ENCODE measurements at regions not wholly inside any gene's neighbourhood (a gene's known extent, or its start where the extent isn't known, plus 50 kb on each side); places are given as distances from the start of the nearest gene placed in this dataset.

DNA sequence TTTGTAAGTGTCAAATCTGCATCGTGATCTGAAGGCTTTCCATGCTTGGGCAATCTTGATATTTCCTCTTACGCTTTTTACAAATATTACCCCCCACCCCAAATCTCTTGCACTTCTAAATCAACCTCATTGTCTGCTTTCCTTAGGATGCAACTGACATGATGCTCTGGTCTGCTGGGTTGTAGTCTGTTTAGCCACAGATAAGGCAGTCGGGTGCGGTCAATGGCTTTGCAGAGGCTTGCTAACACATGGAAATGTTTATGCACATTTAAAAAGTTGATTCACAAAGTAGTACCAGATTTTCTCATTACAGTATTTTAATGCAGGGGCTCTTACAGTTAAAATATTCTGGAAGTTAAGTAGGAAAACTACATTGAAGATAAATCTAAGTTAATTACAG is 172.5 kb downstream of the BAMBI start:
- Histone ChIP-seq H3K9ac (ENCODE audit: low read depth in 1 of 2, low read length in 2 of 2) (no peak overlapping the region), H3K27ac (ENCODE audit: low read depth in 1 of 2, low read length in 2 of 2) (no peak overlapping the region), H3K4me1 (ENCODE audit: control insufficient read depth in 4 of 4, insufficient read depth in 4 of 4, low read length in 3 of 4) (no peaks in the 10 kb centered on the region), H3K27me3 (ENCODE audit: control insufficient read depth in 4 of 4, insufficient read depth in 4 of 4, low read length in 3 of 4) (no peaks in the 10 kb centered on the region), H3K36me3 (ENCODE audit: control insufficient read depth in 4 of 4, insufficient read depth in 3 of 4, low read depth in 1 of 4, low read length in 3 of 4) (no peaks in the 10 kb centered on the region), H3K4me3 (ENCODE audit: low read depth in 1 of 3, low read length in 3 of 3) (no peak overlapping the region), H3K9me3 (ENCODE audit: control insufficient read depth in 4 of 4, low read length in 3 of 4) (peaks cover 0 to 8% (median 3%) of the 10 kb centered on the region in 4 donors)
- WGBS, result 97% methylated on average over 4 of the region's 4 CpGs
- DNase-seq (ENCODE audit: low spot score), result no peak
- TF ChIP-seq, protein P1, sequence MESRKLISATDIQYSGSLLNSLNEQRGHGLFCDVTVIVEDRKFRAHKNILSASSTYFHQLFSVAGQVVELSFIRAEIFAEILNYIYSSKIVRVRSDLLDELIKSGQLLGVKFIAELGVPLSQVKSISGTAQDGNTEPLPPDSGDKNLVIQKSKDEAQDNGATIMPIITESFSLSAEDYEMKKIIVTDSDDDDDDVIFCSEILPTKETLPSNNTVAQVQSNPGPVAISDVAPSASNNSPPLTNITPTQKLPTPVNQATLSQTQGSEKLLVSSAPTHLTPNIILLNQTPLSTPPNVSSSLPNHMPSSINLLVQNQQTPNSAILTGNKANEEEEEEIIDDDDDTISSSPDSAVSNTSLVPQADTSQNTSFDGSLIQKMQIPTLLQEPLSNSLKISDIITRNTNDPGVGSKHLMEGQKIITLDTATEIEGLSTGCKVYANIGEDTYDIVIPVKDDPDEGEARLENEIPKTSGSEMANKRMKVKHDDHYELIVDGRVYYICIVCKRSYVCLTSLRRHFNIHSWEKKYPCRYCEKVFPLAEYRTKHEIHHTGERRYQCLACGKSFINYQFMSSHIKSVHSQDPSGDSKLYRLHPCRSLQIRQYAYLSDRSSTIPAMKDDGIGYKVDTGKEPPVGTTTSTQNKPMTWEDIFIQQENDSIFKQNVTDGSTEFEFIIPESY (IDR thresholded peaks at IDR 0.05), result no peak
- TF ChIP-seq FOXA1 (IDR thresholded peaks at IDR 0.05) (no peak), NR2F2 (IDR thresholded peaks at IDR 0.05) (no peak), FOXA2 (IDR thresholded peaks at IDR 0.05) (no peak), SP1 (IDR thresholded peaks at IDR 0.05) (no peak)
- TF ChIP-seq, protein P2, sequence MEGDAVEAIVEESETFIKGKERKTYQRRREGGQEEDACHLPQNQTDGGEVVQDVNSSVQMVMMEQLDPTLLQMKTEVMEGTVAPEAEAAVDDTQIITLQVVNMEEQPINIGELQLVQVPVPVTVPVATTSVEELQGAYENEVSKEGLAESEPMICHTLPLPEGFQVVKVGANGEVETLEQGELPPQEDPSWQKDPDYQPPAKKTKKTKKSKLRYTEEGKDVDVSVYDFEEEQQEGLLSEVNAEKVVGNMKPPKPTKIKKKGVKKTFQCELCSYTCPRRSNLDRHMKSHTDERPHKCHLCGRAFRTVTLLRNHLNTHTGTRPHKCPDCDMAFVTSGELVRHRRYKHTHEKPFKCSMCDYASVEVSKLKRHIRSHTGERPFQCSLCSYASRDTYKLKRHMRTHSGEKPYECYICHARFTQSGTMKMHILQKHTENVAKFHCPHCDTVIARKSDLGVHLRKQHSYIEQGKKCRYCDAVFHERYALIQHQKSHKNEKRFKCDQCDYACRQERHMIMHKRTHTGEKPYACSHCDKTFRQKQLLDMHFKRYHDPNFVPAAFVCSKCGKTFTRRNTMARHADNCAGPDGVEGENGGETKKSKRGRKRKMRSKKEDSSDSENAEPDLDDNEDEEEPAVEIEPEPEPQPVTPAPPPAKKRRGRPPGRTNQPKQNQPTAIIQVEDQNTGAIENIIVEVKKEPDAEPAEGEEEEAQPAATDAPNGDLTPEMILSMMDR (IDR thresholded peaks at IDR 0.05; ENCODE audit: low read depth, low read length, missing input control), result no peak

DNA sequence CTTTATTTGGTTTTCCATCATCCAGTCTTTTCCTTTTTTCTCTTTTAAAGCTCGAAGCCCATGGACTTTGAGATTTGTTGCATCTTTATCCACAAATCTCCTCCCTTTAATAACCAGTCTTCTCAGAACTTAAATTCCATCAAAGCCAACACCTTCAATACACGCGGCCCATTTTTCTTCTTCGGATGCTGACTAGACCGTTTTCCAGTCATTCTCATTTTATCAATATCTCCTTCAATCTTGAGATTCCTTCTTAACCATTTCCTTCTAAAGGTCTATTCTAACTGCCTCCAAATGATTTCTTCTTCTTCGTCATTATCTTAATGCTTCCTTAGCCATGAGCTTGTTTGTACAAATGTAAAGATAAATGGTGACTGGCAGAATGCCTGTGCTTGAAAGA is 173.5 kb downstream of the BAMBI start:
- 91% methylated on average over 6 of the region's 6 CpGs for WGBS
- no peaks in the 10 kb centered on the region for H3K27me3 ChIP-seq (ENCODE audit: control insufficient read depth in 4 of 4, insufficient read depth in 4 of 4, low read length in 3 of 4)
- H3K4me1 ChIP-seq (ENCODE audit: control insufficient read depth in 4 of 4, insufficient read depth in 4 of 4, low read length in 3 of 4), result no peaks in the 10 kb centered on the region
- H3K36me3 ChIP-seq (ENCODE audit: control insufficient read depth in 4 of 4, insufficient read depth in 3 of 4, low read depth in 1 of 4, low read length in 3 of 4), result no peaks in the 10 kb centered on the region
- H3K27ac ChIP-seq (ENCODE audit: low read depth in 1 of 2, low read length in 2 of 2), result no peak overlapping the region
- DNase-seq (ENCODE audit: low spot score), result no peak
- H3K9me3 ChIP-seq (ENCODE audit: control insufficient read depth in 4 of 4, low read length in 3 of 4), result peaks cover 0 to 3% (median 0%) of the 10 kb centered on the region in 4 donors
- H3K9ac ChIP-seq (ENCODE audit: low read depth in 1 of 2, low read length in 2 of 2), result no peak overlapping the region
- TF ChIP-seq, protein P3, sequence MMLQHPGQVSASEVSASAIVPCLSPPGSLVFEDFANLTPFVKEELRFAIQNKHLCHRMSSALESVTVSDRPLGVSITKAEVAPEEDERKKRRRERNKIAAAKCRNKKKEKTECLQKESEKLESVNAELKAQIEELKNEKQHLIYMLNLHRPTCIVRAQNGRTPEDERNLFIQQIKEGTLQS (IDR thresholded peaks at IDR 0.05), result no peak
- no peak for TF ChIP-seq TAF1 (conservative IDR thresholded peaks at IDR 0.05)
- no peak overlapping the region for H3K4me3 ChIP-seq (ENCODE audit: low read depth in 1 of 3, low read length in 3 of 3)

DNA sequence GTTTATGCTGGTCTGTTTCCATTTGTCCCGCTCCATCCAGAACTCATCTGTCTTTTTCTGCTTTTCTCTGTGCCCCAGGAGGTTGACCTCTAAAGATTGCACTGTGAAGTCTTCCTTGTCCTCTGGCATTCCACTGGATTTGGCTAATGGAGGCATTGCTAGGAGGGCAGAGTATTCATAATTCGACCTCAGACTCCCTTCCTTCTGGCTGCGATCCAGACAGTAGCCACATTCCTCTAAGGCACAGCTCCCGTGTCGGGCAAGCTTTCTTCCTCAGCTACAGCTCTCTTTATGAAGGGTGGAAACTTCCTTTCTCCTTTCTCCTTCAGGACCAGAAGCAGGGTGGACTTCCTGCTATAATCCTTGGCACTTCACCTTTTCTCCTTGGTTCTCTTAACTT is 175.9 kb downstream of the BAMBI start:
- Histone ChIP-seq H3K36me3 (ENCODE audit: control insufficient read depth in 4 of 4, insufficient read depth in 3 of 4, low read depth in 1 of 4, low read length in 3 of 4) (no peaks in the 10 kb centered on the region), H3K4me3 (ENCODE audit: low read depth in 1 of 3, low read length in 3 of 3) (no peak overlapping the region), H3K9me3 (ENCODE audit: control insufficient read depth in 4 of 4, low read length in 3 of 4) (no peaks in the 10 kb centered on the region), H3K27me3 (ENCODE audit: control insufficient read depth in 4 of 4, insufficient read depth in 4 of 4, low read length in 3 of 4) (no peaks in the 10 kb centered on the region), H3K27ac (ENCODE audit: low read depth in 1 of 2, low read length in 2 of 2) (no peak overlapping the region), H3K9ac (ENCODE audit: low read depth in 1 of 2, low read length in 2 of 2) (no peak overlapping the region), H3K4me1 (ENCODE audit: control insufficient read depth in 4 of 4, insufficient read depth in 4 of 4, low read length in 3 of 4) (no peaks in the 10 kb centered on the region)
- 74% methylated on average over 5 of the region's 5 CpGs for WGBS
- TF ChIP-seq GABPA (IDR thresholded peaks at IDR 0.05 in 1 of 2, conservative IDR thresholded peaks at IDR 0.05 in 1 of 2), result no peak
- peak; percentile 36 for TF ChIP-seq NR2F2 (IDR thresholded peaks at IDR 0.05)
- no peak for TF ChIP-seq SP1 (IDR thresholded peaks at IDR 0.05)
- TF ChIP-seq FOXA1 (IDR thresholded peaks at IDR 0.05), result no peak
- DNase-seq (ENCODE audit: low spot score), result no peak

DNA sequence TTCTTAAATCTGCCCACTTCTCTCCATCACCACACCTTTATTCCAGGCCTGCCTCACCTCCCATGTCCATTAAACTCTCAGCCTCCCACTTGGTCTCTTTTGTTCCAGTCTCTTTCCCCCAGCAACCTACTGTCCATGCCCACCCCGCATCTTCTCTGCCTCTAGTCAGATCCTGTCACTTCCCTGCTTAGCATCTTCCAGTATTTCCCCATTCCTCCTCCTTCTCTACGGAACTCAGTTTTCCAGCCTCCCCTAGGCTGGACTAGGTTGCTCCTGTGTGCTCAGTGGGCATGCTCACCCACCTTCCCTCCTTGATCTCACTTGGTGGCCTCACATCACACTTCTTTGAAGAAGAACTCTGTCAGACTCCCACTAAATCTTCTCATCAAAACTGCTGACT is 179.8 kb downstream of the BAMBI start:
- Histone ChIP-seq H3K36me3 (ENCODE audit: control insufficient read depth in 4 of 4, insufficient read depth in 3 of 4, low read depth in 1 of 4, low read length in 3 of 4) (no peaks in the 10 kb centered on the region), H3K9me3 (ENCODE audit: control insufficient read depth in 4 of 4, low read length in 3 of 4) (no peaks in the 10 kb centered on the region), H3K9ac (ENCODE audit: low read depth in 1 of 2, low read length in 2 of 2) (no peak overlapping the region), H3K27ac (ENCODE audit: low read depth in 1 of 2, low read length in 2 of 2) (no peak overlapping the region), H3K27me3 (ENCODE audit: control insufficient read depth in 4 of 4, insufficient read depth in 4 of 4, low read length in 3 of 4) (no peaks in the 10 kb centered on the region), H3K4me1 (ENCODE audit: control insufficient read depth in 4 of 4, insufficient read depth in 4 of 4, low read length in 3 of 4) (no peaks in the 10 kb centered on the region), H3K4me3 (ENCODE audit: low read depth in 1 of 3, low read length in 3 of 3) (no peak overlapping the region)
- TF ChIP-seq, protein P4, sequence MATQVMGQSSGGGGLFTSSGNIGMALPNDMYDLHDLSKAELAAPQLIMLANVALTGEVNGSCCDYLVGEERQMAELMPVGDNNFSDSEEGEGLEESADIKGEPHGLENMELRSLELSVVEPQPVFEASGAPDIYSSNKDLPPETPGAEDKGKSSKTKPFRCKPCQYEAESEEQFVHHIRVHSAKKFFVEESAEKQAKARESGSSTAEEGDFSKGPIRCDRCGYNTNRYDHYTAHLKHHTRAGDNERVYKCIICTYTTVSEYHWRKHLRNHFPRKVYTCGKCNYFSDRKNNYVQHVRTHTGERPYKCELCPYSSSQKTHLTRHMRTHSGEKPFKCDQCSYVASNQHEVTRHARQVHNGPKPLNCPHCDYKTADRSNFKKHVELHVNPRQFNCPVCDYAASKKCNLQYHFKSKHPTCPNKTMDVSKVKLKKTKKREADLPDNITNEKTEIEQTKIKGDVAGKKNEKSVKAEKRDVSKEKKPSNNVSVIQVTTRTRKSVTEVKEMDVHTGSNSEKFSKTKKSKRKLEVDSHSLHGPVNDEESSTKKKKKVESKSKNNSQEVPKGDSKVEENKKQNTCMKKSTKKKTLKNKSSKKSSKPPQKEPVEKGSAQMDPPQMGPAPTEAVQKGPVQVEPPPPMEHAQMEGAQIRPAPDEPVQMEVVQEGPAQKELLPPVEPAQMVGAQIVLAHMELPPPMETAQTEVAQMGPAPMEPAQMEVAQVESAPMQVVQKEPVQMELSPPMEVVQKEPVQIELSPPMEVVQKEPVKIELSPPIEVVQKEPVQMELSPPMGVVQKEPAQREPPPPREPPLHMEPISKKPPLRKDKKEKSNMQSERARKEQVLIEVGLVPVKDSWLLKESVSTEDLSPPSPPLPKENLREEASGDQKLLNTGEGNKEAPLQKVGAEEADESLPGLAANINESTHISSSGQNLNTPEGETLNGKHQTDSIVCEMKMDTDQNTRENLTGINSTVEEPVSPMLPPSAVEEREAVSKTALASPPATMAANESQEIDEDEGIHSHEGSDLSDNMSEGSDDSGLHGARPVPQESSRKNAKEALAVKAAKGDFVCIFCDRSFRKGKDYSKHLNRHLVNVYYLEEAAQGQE (IDR thresholded peaks at IDR 0.05), result no peak
- no peak for TF ChIP-seq NR2F2 (IDR thresholded peaks at IDR 0.05)
- TF ChIP-seq TAF1 (conservative IDR thresholded peaks at IDR 0.05), result no peak
- WGBS, result 75% methylated on average over 2 of the region's 2 CpGs
- DNase-seq (ENCODE audit: low spot score), result no peak
